ENCODE measurements at regions not wholly inside any gene's neighbourhood (a gene's known extent, or its start where the extent isn't known, plus 50 kb on each side); places are given as distances from the start of the nearest gene placed in this dataset.
"Not testable (repeated sequence)": the region's sequence is repeated elsewhere in the genome, so short reads cannot be mapped to it uniquely, and the experiment has no call there.

DNA sequence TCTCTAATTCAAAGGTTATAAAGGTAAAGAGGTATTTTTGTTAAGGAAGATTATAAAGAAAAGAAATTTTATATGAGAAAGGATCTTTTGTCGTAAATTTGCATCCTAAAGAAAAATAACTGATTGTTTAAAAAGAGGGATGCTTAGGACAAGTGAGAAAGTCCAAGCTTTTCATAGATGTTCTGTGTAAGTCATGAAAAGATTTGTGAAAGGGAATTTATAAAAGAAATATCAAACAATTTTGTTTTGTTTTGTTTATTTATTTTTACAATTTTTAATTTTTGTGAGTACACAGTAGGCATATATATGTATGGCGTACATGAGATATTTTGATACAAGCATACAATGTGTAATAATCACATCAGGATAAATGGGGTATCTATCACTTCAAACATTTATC, 145.2 kb downstream of the ADSS2 start:
- POLR2A ChIA-PET: no interaction called here

DNA sequence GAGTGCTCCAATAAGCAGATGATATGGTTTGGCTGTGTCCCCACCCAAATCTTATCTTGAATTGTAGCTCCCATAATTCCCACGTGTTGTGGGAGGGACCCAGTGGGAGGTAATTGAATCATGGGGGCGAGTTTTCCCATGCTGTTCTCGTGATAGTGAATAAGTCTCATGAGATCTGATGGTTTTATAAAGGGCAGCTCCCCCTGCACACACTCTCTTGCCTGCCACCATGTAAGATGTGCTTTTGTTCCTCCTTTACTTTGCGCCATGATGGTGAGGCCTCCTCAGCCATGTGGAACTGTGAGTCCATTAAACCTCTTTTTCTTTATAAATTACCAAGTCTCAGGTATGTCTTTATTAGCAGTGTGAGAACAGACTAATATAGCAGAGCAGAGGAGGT, 142.5 kb downstream of the ADSS2 start:
- CTCF ChIA-PET; DNase-seq (ENCODE audit: extremely low spot score); POLR2A ChIA-PET: not testable (repeated sequence)

More for the DNA sequence above, 145.2 kb downstream of the ADSS2 start:
- CTCF ChIA-PET: no interaction called here
- DNase-seq (ENCODE audit: extremely low spot score): no peak
- TF ChIP-seq LEF1 (IDR thresholded peaks at IDR 0.05; ENCODE audit: borderline replicate concordance) (no peak), ARNT (IDR thresholded peaks at IDR 0.05) (no peak), FOXA1 (IDR thresholded peaks at IDR 0.05) (no peak), CTBP1 (IDR thresholded peaks at IDR 0.05; ENCODE audit: borderline replicate concordance) (no peak)
- TF ChIP-seq, protein P1, sequence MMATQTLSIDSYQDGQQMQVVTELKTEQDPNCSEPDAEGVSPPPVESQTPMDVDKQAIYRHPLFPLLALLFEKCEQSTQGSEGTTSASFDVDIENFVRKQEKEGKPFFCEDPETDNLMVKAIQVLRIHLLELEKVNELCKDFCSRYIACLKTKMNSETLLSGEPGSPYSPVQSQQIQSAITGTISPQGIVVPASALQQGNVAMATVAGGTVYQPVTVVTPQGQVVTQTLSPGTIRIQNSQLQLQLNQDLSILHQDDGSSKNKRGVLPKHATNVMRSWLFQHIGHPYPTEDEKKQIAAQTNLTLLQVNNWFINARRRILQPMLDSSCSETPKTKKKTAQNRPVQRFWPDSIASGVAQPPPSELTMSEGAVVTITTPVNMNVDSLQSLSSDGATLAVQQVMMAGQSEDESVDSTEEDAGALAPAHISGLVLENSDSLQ (IDR thresholded peaks at IDR 0.05): no peak

DNA sequence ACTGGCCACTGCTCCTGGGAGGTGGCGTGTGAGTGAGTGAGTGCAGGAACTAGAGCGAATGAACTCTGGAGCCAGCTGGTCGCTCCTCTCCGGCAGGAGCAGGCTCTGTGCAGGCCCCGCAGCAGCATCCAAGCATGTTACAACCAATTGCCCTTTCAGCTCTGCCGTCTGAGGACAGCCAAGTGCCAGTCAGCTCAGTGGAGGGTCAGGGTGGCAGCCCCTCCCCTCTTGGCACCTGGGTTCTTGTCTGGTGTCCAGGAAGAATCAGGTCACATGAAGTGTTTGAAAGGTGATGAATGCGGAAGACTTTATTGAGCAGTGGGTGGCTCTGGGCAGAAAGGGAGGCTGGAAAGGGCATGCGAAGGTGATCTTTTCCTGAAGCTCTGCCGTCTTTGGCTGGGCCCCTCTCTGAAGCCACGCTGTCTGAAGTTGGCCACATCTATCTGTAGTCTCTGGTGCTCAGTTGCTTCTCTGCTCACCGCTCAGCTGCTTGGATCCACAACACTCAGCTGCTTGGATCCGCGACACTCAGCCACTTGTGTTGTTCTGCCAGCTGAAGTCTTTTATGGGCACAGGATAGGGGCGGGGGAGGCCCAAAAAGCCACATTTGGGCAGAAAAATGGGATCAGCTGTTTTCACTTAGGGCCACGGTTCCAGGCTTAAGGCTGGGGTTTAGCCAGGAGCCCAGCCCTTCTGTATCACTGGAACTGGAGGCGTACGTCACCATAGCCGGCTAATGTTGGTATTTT, 139.8 kb downstream of the ADSS2 start:
- no peak for DNase-seq (ENCODE audit: extremely low spot score)
- ChIA-PET POLR2A (no interaction called here), CTCF (no interaction called here)
- TF ChIP-seq SP1 (IDR thresholded peaks at IDR 0.05): no peak
- TF ChIP-seq TARDBP (IDR thresholded peaks at IDR 0.05): no peak
- TF ChIP-seq FOXA1 (IDR thresholded peaks at IDR 0.05): no peak
- no peak for TF ChIP-seq ZNF384 (IDR thresholded peaks at IDR 0.05)
- no peak for TF ChIP-seq CTBP1 (IDR thresholded peaks at IDR 0.05; ENCODE audit: borderline replicate concordance)
- no peak for TF ChIP-seq LEF1 (IDR thresholded peaks at IDR 0.05; ENCODE audit: borderline replicate concordance)
- no peak for TF ChIP-seq ELF4 (IDR thresholded peaks at IDR 0.05)
- TF ChIP-seq, protein P1 (IDR thresholded peaks at IDR 0.05): no peak

DNA sequence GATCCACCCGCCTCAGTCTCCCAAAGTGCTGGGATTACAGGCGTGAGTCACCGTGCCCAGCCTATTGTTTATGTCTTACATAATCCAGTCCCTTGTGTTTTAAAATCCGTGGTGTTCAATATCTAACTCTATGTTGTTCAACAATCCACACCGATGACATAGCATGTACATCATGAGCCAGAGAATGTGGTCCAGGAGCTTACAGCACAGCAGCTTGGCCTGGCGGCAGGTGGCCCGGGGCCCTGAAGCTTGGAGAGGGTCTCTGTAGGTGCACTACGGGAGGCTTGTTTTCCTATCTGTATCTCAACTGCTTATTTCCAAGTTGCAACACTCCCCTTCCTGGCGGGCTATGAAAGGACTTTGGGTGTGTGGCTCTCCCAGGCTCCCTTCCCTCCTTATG, 138.4 kb downstream of the ADSS2 start:
- ChIA-PET POLR2A (no interaction called here), CTCF (no interaction called here)
- no peak for DNase-seq (ENCODE audit: extremely low spot score)
- TF ChIP-seq HDGF (IDR thresholded peaks at IDR 0.05; ENCODE audit: borderline replicate concordance) (no peak), L3MBTL2 (conservative IDR thresholded peaks at IDR 0.05) (no peak), FOXK2 (IDR thresholded peaks at IDR 0.05) (no peak), FOXM1 (IDR thresholded peaks at IDR 0.05; ENCODE audit: borderline replicate concordance) (no peak), SUZ12 (IDR thresholded peaks at IDR 0.05) (no peak), SP1 (IDR thresholded peaks at IDR 0.05) (no peak), ARNT (IDR thresholded peaks at IDR 0.05) (no peak), ELF4 (IDR thresholded peaks at IDR 0.05) (no peak), NFRKB (IDR thresholded peaks at IDR 0.05) (no peak), ZNF384 (IDR thresholded peaks at IDR 0.05) (no peak), TARDBP (IDR thresholded peaks at IDR 0.05) (no peak), CTBP1 (IDR thresholded peaks at IDR 0.05; ENCODE audit: borderline replicate concordance) (no peak)

DNA sequence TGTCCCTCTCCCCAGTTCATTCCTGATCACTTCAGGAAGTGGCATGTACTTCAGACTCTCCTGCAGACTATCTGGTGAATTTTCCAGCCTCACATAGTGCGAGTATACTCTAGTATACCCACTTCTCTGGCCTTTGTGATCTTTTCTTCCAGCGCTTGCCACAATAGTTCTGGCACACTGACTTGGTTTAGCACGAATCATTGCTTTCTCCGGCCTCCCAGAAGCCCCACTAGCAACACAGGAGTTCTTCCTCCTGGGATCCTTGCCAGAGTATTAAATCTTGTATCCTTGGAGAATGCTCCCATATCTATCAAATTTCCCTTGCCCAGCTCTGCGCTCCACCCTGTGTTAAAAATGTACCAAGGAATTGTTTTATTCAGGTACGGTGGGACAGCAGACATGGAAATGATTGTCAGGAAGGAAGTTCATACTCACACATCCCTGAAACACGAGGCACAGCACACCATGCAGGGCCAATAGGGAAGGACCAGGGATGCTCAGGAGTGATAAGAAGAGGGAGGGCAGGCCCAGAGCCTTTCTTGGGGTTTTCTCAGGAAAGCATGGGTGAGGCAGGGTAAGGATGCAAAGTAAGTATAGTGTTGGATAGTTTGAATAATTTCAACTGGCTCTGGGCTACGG, 136.7 kb downstream of the ADSS2 start:
- ChIA-PET POLR2A (no interaction called here), CTCF (no interaction called here)
- TF ChIP-seq TARDBP (IDR thresholded peaks at IDR 0.05) (no peak), LEF1 (IDR thresholded peaks at IDR 0.05; ENCODE audit: borderline replicate concordance) (no peak), FOXK2 (IDR thresholded peaks at IDR 0.05) (no peak), CTBP1 (IDR thresholded peaks at IDR 0.05; ENCODE audit: borderline replicate concordance) (no peak), HDGF (IDR thresholded peaks at IDR 0.05; ENCODE audit: borderline replicate concordance) (no peak)
- no peak for DNase-seq (ENCODE audit: extremely low spot score)

DNA sequence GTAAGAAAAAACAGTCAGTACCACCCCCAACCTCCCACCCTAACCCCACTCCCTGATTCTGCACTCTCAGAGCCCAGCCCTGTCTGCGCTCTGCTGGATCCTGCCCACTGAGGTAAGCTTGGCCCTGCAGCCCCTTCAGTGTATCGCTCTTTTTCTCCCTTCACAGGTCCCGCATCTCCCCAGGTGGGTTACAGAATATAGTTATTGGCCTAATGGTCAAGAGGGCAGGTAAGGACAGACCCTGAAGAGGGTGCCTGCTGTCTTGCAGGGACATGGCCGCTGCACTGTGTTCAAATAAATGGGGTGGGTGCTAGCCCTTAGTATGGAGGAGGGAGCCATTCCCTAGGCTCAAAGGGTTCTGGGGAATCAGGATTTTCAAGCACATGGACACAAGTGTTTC, 135.7 kb downstream of the ADSS2 start:
- POLR2A ChIA-PET: interaction anchor here (0.5 kb wide), 1 partner anchor 279 kb away, joined by 4 read pairs; no protein-coding TSS in a partner anchor
- DNase-seq (ENCODE audit: extremely low spot score): no peak
- CTCF ChIA-PET: no interaction called here
- TF ChIP-seq ARNT (IDR thresholded peaks at IDR 0.05): no peak
- TF ChIP-seq SUZ12 (IDR thresholded peaks at IDR 0.05): no peak
- TF ChIP-seq, protein P1 (IDR thresholded peaks at IDR 0.05): no peak
- TF ChIP-seq L3MBTL2 (conservative IDR thresholded peaks at IDR 0.05): no peak
- TF ChIP-seq ZNF384 (IDR thresholded peaks at IDR 0.05): no peak
- no peak for TF ChIP-seq FOXA1 (IDR thresholded peaks at IDR 0.05)
- no peak for TF ChIP-seq CTBP1 (IDR thresholded peaks at IDR 0.05; ENCODE audit: borderline replicate concordance)
- no peak for TF ChIP-seq ELF4 (IDR thresholded peaks at IDR 0.05)
- no peak for TF ChIP-seq BHLHE40 (IDR thresholded peaks at IDR 0.05; ENCODE audit: borderline replicate concordance)
- no peak for TF ChIP-seq FOXM1 (IDR thresholded peaks at IDR 0.05; ENCODE audit: borderline replicate concordance)
- TF ChIP-seq NFRKB (IDR thresholded peaks at IDR 0.05): no peak
- no peak for TF ChIP-seq TARDBP (IDR thresholded peaks at IDR 0.05)

DNA sequence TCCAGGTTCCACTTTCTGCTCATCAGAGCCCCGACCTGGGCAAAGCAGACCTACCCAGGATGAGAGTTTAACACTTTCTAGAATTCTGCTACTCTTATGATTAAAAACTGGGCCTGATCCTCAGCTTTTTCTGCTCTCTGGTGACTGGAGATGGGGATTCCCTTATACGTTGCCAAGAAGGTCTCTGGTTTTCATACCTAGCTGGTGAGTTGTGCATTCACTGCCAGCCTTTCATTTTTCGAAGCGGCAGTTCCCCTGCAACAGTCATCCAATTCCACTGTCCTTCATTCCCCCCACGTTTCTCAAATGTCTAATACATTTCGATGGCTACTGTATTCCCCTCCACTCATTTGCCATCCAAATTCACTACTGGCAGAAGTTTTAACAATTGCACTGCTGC, 135.3 kb downstream of the ADSS2 start:
- POLR2A ChIA-PET: interaction anchor here (0.5 kb wide), 1 partner anchor 279 kb away, joined by 4 read pairs; no protein-coding TSS in a partner anchor
- TF ChIP-seq HDGF (IDR thresholded peaks at IDR 0.05; ENCODE audit: borderline replicate concordance) (no peak), L3MBTL2 (conservative IDR thresholded peaks at IDR 0.05) (no peak), FOXK2 (IDR thresholded peaks at IDR 0.05) (no peak), FOXA1 (IDR thresholded peaks at IDR 0.05) (no peak), BHLHE40 (IDR thresholded peaks at IDR 0.05; ENCODE audit: borderline replicate concordance) (no peak), ELF4 (IDR thresholded peaks at IDR 0.05) (no peak), NFRKB (IDR thresholded peaks at IDR 0.05) (no peak), LEF1 (IDR thresholded peaks at IDR 0.05; ENCODE audit: borderline replicate concordance) (no peak), TARDBP (IDR thresholded peaks at IDR 0.05) (no peak), ZNF384 (IDR thresholded peaks at IDR 0.05) (no peak), CTBP1 (IDR thresholded peaks at IDR 0.05; ENCODE audit: borderline replicate concordance) (no peak), FOXM1 (IDR thresholded peaks at IDR 0.05; ENCODE audit: borderline replicate concordance) (no peak), SP1 (IDR thresholded peaks at IDR 0.05) (no peak), SUZ12 (IDR thresholded peaks at IDR 0.05) (no peak), ARNT (IDR thresholded peaks at IDR 0.05) (no peak)
- TF ChIP-seq, protein P1 (IDR thresholded peaks at IDR 0.05): no peak
- DNase-seq (ENCODE audit: extremely low spot score): no peak
- CTCF ChIA-PET: no interaction called here
